ENCODE measurements at regions not wholly inside any gene's neighbourhood (a gene's known extent, or its start where the extent isn't known, plus 50 kb on each side); places are given as distances from the start of the nearest gene placed in this dataset.

GRCh38 chrX:123036401-123036800 is 147.7 kb upstream of the GRIA3 start:
- no peak overlapping the region for H3K27ac ChIP-seq (ENCODE audit: low read length)
- H3K4me3 ChIP-seq (ENCODE audit: low read length): no peak overlapping the region
- H3K4me1 ChIP-seq (ENCODE audit: low read length): no peaks in the 10 kb centered on the region
- no peaks in the 10 kb centered on the region for H4K20me1 ChIP-seq (ENCODE audit: insufficient read depth, low read length)
- no peak overlapping the region for H2AFZ ChIP-seq (ENCODE audit: low read depth, low read length)
- H3K27me3 ChIP-seq (ENCODE audit: low read depth, low read length): no peaks in the 10 kb centered on the region
- no peak overlapping the region for H3K9ac ChIP-seq (ENCODE audit: low read length)
- H3K79me2 ChIP-seq (ENCODE audit: low read length): no peaks in the 10 kb centered on the region
- no peak overlapping the region for H3K4me2 ChIP-seq (ENCODE audit: low read length)
- H3K36me3 ChIP-seq (replicated peaks; ENCODE audit: low read depth, low read length): no peaks in the 10 kb centered on the region
- no peaks in the 10 kb centered on the region for H3K9me3 ChIP-seq (ENCODE audit: insufficient read depth, low read length)
- no peak for TF ChIP-seq EZH2phosphoT487 (IDR thresholded peaks at IDR 0.05; ENCODE audit: low read depth)
- TF ChIP-seq, protein P1, sequence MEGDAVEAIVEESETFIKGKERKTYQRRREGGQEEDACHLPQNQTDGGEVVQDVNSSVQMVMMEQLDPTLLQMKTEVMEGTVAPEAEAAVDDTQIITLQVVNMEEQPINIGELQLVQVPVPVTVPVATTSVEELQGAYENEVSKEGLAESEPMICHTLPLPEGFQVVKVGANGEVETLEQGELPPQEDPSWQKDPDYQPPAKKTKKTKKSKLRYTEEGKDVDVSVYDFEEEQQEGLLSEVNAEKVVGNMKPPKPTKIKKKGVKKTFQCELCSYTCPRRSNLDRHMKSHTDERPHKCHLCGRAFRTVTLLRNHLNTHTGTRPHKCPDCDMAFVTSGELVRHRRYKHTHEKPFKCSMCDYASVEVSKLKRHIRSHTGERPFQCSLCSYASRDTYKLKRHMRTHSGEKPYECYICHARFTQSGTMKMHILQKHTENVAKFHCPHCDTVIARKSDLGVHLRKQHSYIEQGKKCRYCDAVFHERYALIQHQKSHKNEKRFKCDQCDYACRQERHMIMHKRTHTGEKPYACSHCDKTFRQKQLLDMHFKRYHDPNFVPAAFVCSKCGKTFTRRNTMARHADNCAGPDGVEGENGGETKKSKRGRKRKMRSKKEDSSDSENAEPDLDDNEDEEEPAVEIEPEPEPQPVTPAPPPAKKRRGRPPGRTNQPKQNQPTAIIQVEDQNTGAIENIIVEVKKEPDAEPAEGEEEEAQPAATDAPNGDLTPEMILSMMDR (IDR thresholded peaks at IDR 0.05; ENCODE audit: low read depth, low read length): no peak

DNA sequence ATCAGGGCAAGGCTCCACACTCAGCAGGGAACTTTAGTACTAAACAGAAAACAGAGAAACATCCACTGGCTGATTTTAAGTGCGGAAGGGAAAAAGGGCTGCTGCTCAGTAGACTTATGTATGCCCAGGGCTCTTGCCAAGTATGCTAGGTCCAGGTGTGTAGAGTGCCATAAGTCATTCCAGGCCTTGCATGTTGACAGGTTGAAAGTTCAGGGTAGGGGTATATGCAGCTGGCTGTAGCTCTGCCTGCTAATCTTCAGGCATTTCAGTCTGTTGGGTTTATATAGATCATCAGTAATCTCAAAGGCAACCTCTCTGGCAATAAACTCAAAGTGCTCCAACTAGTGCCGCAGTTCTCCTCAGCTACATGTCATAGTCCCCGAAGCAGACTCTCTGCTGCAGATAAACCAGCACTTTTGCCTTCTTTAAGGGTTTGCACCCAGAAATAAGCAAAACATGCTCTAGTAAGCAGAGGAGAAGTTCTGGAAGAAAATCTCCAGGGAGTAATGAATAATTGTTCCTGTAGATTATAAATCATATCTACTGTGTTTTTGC is 134.9 kb upstream of the GRIA3 start:
- Histone ChIP-seq H2AFZ (ENCODE audit: low read depth, low read length) (no peak overlapping the region), H3K4me3 (ENCODE audit: low read length) (no peak overlapping the region), H3K27me3 (ENCODE audit: low read depth, low read length) (no peaks in the 10 kb centered on the region), H3K4me1 (ENCODE audit: low read length) (peaks cover 9% of the 10 kb centered on the region), H3K27ac (ENCODE audit: low read length) (no peak overlapping the region), H3K9me3 (ENCODE audit: insufficient read depth, low read length) (no peaks in the 10 kb centered on the region), H3K4me2 (ENCODE audit: low read length) (no peak overlapping the region), H3K9ac (ENCODE audit: low read length) (no peak overlapping the region), H4K20me1 (ENCODE audit: insufficient read depth, low read length) (no peaks in the 10 kb centered on the region), H3K36me3 (replicated peaks; ENCODE audit: low read depth, low read length) (no peaks in the 10 kb centered on the region), H3K79me2 (ENCODE audit: low read length) (no peaks in the 10 kb centered on the region)
- TF ChIP-seq EZH2phosphoT487 (IDR thresholded peaks at IDR 0.05; ENCODE audit: low read depth): no peak
- TF ChIP-seq, protein P1 (IDR thresholded peaks at IDR 0.05; ENCODE audit: low read depth, low read length): no peak

DNA sequence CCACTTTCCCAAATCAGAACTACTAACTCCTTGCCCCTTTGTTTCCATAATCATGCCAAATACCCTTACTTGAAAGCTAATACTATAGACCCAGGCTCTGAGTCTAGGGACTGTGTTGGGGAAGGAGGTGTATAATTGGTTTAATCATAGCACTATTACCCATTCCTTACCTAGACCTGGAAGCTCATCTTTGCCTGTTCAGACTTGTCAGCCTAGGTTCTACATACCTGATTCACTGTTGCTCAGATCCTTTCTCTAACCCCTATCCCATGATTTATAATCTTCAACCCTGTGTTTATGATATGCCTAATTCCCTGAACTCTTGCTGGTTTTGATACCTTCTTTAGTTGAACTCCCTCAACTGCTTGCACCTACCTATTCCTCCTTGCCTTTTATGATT is 123.1 kb upstream of the GRIA3 start:
- Histone ChIP-seq H2AFZ (ENCODE audit: low read depth, low read length) (no peak overlapping the region), H3K4me2 (ENCODE audit: low read length) (no peak overlapping the region), H3K27me3 (ENCODE audit: low read depth, low read length) (no peaks in the 10 kb centered on the region), H3K36me3 (replicated peaks; ENCODE audit: low read depth, low read length) (no peaks in the 10 kb centered on the region), H3K9me3 (ENCODE audit: insufficient read depth, low read length) (no peaks in the 10 kb centered on the region), H3K79me2 (ENCODE audit: low read length) (no peaks in the 10 kb centered on the region), H4K20me1 (ENCODE audit: insufficient read depth, low read length) (no peaks in the 10 kb centered on the region), H3K27ac (ENCODE audit: low read length) (no peak overlapping the region), H3K4me1 (ENCODE audit: low read length) (peaks cover 6% of the 10 kb centered on the region; the same call in 1 of the 2 replicates), H3K4me3 (ENCODE audit: low read length) (no peak overlapping the region), H3K9ac (ENCODE audit: low read length) (no peak overlapping the region)
- no peak for TF ChIP-seq EZH2phosphoT487 (IDR thresholded peaks at IDR 0.05; ENCODE audit: low read depth)
- TF ChIP-seq, protein P1 (IDR thresholded peaks at IDR 0.05; ENCODE audit: low read depth, low read length): no peak

DNA sequence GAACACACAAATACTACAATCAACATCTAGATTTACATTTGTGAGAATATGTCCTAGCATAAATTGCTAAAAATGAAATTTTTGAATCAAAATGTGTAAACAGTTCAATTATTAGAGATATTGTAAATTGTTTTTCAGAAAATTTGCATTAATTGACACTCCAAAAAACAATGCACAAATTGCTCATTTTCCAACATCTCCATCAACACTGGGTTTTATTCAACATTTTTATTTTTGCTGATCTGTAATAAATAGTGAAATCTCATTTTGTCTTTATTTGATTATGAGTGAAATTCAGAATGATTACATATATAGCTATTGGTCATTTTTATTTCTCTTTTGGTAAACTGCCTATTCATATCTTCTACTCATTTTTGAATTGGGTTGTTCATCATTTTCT is 120.0 kb upstream of the GRIA3 start:
- TF ChIP-seq EZH2phosphoT487 (IDR thresholded peaks at IDR 0.05; ENCODE audit: low read depth): no peak
- Histone ChIP-seq H3K9me3 (ENCODE audit: insufficient read depth, low read length) (no peaks in the 10 kb centered on the region), H3K4me3 (ENCODE audit: low read length) (no peak overlapping the region), H3K4me1 (ENCODE audit: low read length) (peaks cover 6% of the 10 kb centered on the region; the same call in 1 of the 2 replicates), H3K4me2 (ENCODE audit: low read length) (no peak overlapping the region), H3K79me2 (ENCODE audit: low read length) (no peaks in the 10 kb centered on the region), H3K27ac (ENCODE audit: low read length) (no peak overlapping the region), H3K36me3 (replicated peaks; ENCODE audit: low read depth, low read length) (no peaks in the 10 kb centered on the region), H2AFZ (ENCODE audit: low read depth, low read length) (no peak overlapping the region), H4K20me1 (ENCODE audit: insufficient read depth, low read length) (no peaks in the 10 kb centered on the region), H3K27me3 (ENCODE audit: low read depth, low read length) (no peaks in the 10 kb centered on the region), H3K9ac (ENCODE audit: low read length) (no peak overlapping the region)
